NCI-H526 (cell line): ENCODE measurements at regions not wholly inside any gene's neighbourhood (a gene's known extent, or its start where the extent isn't known, plus 50 kb on each side); places are given as distances from the start of the nearest gene placed in this dataset.

ENCODE experiments used
- DNase-seq, 2 experiments: peaks; one replicate each; lab custom pipeline; 2025; lab: John Stamatoyannopoulos, UW

- DNase-seq, result no peak
Measured at GRCh38 chr1:194167956-194168640, 981.7 kb upstream of the B3GALT2 start.

GRCh38 chr1:194164755-194165154 is 978.3 kb upstream of the B3GALT2 start:
- no peak for DNase-seq

DNA sequence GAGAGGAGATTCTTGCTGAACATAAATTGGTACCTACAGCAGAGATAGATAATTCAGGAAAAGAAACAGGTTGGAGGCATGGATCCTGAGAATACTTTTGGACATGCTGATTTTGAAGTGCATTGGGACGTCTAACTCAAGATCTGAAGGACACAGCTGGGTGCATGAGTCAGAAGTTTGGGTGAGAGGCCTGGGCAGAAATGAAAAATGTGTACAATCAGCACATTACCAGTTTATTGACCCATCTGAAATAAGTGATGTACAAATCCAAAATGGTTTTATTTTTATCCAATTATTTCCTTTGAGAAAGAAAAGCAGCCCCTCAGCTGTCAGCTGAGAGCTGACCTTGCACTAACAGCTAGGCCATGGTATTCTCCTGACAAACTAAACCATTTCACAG is 975.2 kb upstream of the B3GALT2 start:
- DNase-seq, result no peak

DNA sequence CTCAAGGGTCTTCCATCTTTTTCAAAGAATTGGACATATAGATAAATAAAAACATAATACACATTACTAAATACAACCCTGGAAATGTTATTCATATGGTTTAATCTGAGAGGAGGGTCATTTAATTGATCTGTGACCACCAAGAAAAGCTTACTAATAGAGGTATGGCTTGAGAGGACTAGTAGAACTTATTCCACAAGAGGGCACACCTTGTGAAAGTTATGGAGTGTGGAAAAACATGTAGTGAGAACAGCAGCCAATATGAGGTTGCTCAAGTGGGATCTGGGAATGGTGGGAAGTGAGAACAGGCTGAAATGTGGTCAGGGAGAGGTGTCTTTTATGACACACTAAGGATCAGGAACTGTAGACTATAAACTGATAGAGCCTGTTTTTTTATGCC is 973.5 kb upstream of the B3GALT2 start:
- DNase-seq, result no peak

DNA sequence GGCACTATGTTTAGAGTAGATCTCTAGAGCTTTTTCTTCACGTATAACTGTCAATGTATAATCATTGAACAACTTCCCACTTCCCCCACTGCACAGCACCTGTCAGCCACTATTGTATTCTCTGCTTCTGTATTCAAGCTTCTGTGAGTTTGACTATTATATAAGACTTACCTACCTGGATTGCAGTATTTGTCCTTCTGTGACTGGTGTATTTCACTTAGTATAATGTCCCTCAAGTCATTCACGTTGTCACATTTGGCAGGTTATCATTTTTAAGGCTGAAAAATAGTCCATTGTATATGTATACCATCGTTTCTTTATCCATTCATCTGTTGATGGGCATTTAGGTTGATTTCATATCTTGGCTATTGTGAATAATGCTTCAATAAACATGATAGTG is 969.5 kb upstream of the B3GALT2 start:
- DNase-seq, result no peak

DNA sequence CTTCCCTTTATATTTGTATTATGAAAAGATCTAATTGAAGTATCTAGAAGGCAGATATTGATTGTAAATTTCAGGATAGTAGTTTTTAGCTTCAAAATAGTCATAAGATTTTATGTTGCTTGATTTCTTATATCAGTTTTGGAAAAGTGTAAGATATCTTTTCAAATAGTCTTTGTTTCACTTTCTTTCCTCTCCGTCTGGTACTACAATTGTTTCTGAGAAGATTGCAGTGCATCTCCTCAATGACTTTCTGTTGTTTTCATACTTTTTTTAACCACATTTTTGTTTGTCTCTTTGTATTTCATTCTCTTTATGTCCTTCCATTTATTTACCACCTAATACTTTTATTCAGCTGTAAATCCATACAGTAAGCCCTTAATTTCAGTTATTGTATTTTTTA is 964.6 kb upstream of the B3GALT2 start:
- DNase-seq, result no peak

DNA sequence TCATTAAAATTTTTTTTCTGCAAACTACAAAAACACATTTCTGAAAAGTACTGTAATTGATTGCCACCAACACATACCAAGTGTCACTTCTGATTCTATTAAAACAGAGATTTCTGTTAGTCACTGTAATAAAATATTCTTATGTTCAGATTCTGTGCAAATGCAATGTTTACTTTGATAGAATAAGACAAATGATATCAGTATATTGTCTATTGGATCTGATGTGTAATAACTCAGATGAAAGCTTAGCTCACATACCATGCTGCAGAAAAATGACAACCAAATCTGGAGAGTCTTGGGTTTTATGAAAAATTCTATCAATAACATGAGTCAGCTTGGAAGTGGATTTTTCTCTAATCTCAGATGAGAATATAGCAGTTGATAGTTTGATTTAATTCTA is 963.8 kb upstream of the B3GALT2 start:
- DNase-seq, result no peak

DNA sequence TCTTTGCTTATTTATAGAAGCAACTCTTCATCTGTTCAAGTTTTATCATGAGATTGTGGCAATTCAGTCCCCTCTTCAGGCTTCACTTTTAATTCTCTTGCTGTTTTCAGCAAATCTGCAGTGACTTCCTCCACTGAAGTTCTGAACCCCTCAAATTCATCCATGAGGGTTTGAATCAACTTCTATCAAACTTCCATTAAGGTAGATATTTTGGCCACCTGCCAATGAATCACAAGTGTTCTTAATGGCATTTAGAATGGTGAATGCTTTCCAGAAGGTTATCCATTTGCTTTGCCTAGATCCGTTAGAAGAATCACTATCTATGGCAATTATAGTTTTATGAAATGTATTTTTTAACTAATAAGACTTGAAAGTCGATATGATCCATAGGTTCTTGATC is 946.7 kb upstream of the B3GALT2 start:
- no peak for DNase-seq

GRCh38 chr1:194118086-194118485 is 931.7 kb upstream of the B3GALT2 start:
- DNase-seq, result no peak

DNA sequence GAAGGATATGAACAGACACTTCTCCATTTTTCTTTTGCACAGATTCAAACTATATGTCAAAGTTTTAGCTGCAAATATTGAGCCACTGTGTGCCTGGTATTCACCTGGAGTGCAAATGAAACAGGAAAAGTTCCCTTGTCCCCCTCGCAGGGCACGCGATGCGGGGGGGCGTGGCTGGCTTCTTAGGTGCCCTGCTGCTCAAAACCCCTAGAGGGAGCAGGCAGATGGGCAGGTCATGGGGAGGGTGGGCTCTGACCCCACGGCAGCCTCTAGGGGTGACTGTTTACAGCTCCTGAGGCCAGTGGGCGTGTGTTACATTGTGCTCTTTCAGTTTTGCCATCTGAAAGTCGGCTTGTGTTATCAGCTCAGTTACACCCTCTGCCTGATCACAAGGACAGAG is 931.2 kb upstream of the B3GALT2 start:
- DNase-seq, result peak in 1 of 2 experiments; percentile 3

DNA sequence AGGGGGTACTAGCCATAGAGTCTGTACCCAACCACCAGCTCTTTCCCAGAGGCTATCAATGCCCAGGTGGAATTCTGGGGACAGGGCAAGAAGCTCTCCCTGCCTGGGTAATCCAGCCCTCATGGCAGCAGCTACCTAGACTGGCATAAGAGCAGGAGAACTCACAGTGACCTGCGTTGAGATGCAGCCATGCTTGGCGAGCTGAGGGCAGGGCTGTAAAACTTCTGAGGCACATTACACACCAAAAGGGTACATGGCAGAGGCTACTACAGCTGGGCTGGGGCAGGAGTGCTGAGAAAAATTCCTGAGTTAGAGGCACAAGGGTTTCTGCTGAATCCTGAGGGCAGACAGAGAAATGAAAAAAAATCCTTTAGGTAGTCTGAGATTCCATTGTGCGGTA is 927.9 kb upstream of the B3GALT2 start:
- DNase-seq, result no peak

DNA sequence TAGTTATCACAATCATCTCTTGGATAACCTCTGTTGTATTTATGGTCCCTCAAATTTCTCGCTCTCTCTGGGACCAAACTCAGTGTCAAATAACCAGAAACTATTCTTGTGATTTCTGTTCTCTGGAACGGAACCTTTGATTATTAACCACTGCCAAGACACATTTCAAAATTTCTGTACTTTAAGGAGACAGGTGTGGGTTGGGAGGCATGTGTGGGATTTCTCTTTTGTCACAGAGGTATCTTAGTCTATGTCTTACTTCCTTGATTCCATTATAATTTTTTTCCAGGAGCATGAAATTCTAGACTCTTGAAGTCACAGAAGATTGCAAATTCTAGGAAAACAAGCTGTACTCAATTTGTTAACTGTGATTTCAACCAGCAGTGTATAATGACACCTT is 919.0 kb upstream of the B3GALT2 start:
- DNase-seq, result no peak

DNA sequence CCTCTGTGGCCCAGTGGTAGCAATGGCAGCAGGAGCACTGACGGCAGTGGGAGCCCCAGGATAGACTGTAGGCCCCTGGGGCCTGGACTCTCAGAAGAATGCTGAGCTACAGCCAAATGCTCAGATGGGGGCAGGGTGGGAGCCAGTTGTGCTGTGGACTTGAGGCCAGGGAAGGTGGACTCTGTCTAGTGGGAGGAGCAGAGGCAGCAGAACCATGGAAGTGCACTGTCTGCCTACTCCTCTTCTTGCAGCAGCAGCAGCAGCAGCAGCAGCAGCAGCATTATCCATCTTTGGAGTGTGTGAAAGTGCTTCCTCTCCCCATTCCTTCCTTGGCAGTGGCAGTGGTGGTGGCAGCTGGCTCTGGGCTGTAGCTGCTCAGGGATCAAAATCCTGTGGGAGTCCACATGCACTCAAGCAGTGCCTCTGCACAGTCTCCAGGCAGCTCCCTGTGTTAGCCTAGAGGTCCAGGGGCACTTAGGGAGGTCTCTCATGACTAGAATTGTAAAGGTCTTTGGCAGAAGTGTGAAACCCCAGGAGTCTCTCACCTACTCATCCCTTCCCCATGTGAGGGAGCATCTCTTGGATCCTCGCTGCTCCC is 917.9 kb upstream of the B3GALT2 start:
- DNase-seq, result no peak

DNA sequence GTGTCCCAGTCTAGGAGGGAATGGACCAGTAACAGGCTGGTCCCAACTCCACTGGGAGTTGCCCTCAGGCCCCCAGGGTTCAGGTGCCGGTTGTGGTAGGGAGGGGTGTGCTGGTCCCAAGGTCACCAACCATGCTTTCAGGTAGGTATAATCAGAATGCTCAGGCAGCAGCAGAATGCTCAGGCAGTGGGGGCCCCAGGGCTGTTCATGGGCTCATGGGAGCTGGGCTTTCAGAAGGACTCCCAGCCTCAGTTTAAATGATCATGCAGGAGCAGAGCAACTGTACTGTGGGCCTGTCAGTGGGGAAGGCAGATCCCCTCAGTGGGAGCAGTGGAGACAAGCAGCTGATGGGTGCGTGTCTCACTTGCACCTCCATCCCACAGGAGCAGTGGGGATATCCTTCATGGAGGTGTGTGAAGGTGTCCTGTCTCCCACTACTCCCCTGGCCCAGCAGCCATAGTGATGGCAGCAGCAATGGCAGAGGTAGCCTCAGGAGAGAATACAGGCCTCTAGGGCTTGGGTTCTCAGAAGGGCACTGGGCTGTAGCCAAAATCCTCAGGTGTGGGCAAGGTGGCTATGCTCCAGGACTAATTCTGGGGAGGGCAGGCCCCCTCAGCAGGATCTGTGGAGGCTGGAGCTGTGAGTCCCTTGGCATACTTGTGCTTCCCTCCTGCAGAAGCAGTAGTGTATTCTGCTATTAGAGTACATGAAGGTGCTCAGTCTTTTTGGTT is 917.3 kb upstream of the B3GALT2 start:
- no peak for DNase-seq

- no peak for DNase-seq
Measured at GRCh38 chr1:194103101-194103500, 916.7 kb upstream of the B3GALT2 start.

- DNase-seq, result no peak
Measured at GRCh38 chr1:194102607-194103006, 916.2 kb upstream of the B3GALT2 start.

GRCh38 chr1:194084755-194085154 is 898.3 kb upstream of the B3GALT2 start:
- no peak for DNase-seq

GRCh38 chr1:194081444-194081843 is 895.0 kb upstream of the B3GALT2 start:
- DNase-seq, result no peak

GRCh38 chr1:194080826-194081225 is 894.4 kb upstream of the B3GALT2 start:
- DNase-seq, result no peak

- DNase-seq, result no peak
Measured at GRCh38 chr1:194078765-194079164, 892.4 kb upstream of the B3GALT2 start.

- DNase-seq, result no peak
Measured at GRCh38 chr1:194076646-194077045, 890.2 kb upstream of the B3GALT2 start.

DNA sequence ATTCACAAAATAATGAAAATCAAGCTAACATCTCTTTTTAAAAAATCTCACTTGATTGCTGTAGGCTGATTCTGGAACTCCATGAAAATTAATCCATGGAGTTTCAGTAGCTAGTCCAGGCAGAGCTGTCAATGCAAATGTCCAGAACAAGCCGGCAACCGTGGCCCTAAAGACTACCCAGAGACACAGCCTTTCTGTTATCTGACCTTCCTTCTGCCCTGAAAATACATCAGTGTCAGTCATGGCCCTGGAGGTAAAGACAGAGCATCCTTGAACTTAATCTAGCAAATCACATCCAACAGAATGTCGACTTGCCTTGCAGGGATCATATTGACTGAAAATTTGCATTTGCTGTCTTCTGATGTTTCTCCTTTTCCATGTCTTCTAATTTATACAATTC is 887.4 kb upstream of the B3GALT2 start:
- DNase-seq, result peak in 1 of 2 experiments; percentile 21

DNA sequence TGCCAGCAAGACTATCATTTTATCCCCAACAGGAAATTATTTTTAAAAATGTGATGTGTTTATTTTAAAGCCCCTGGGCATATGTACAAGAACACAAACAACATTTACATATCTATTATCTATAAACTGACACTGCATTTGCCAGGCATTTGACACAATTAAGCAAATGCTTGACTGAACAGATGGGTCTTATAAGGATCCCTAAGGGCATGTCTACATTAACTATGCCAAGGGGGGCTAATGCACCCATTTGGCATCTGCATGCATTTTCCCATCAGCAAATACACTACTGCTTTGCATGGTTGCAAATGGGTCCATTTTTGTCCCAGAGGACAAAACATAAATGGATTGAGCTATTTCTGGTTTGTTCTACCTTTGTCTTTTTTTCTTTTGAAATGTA is 884.8 kb upstream of the B3GALT2 start:
- DNase-seq, result peak; percentile 64 to 72
